NCI-H2107 treated with DMSO at 0.1 percent for 48 hours (cell line): ENCODE measurements at regions not wholly inside any gene's neighbourhood (a gene's known extent, or its start where the extent isn't known, plus 50 kb on each side); places are given as distances from the start of the nearest gene placed in this dataset.
"Not testable (repeated sequence)": the region's sequence is repeated elsewhere in the genome, so short reads cannot be mapped to it uniquely, and the experiment has no call there.

Experiments used
- DNase-seq: peaks from one replicate; lab custom pipeline; 2025; ENCODE audit not compliant: unreplicated experiment; lab: John Stamatoyannopoulos, UW

DNA sequence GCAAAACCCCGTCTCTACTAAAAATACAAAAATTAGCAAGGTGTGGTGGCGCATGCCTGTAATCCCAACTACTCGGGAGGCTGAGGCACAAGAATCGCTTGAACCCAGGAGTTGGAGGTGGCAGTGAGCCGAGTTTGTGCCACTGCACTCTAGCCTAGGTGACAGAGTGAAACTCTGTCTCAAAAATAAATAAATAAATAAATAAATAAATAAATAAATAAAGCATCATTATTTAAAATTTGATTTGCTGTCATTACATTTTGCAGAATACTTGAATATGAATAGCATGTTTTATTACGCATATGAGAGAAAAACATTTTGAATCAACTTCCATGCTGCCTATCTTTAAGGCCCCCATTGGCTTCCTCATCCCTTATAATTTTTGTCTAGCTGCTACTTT, 53.4 kb upstream of the MED14 start:
- not testable (repeated sequence) for DNase-seq

DNA sequence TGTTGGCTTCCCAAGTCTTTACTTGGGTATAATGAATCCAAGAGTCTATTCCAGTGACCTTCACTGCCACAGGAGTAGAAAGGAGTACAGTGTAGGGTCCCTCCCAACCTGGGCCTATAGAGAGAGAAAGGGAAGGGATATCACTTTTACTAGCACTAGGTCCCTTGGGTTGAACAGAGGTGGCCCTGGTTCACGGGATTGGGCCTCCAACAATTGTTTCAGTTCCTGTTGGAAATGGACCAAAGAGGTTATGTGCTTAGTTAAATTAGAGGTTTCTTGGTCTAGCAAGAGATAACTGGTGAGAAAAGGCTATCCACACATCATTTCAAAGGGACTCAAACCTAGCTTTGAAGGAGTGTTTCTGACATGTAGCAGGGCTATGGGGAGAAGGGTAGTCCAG, 57.1 kb upstream of the MED14 start:
- DNase-seq: no peak

DNA sequence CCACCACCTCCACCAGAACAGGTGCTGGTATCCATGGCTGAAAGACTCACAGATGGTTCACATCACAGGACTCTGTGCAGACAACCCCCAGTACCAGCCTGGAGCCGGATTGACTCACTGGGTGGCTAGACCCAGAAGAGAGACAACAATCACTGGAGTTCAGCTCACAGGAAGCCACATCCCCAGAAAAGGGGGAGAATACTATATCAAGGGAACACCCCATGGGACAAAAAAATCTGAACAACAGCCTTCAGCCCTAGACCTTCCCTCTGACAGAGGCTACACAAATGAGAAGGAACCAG, 59.4 kb upstream of the MED14 start:
- not testable (repeated sequence) for DNase-seq

DNA sequence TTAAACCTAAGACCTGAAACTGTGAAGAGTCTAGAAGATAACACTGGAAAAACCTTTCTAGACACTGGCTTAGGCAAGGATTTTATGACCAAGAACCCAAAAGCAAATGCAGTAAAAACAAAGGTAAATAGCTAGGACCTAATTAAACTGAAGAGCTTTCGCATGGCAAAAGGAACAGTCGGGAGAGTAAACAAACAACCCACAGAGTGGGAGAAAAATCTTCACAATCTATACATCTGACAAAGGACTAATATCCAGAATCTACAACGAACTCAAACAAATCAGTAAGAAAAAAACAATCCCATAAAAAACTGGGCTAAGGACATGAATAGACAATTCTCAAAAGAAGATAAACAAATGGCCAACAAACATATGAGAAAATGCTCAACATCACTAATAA, 64.4 kb upstream of the MED14 start:
- peak; percentile 15 for DNase-seq

DNA sequence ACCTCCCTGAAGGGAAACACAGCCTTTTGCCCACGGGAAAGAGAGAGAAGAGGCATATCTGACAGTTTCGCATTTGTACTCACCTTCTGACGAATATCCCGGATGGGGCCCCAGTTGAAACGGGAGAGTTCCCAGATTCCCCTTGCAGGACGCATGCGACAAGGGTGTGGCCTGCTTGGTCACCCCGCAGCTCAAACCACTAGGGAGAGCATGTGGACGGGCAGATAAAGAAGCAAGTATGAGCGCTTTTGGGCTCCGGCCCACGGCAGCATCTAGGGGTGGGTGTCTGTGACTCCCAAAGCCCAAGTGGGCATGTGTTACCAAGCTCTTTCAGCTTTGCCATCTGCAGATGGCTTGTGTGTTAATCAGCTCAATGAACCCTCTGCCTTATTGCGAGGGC, 70.1 kb upstream of the MED14 start:
- no peak for DNase-seq

DNA sequence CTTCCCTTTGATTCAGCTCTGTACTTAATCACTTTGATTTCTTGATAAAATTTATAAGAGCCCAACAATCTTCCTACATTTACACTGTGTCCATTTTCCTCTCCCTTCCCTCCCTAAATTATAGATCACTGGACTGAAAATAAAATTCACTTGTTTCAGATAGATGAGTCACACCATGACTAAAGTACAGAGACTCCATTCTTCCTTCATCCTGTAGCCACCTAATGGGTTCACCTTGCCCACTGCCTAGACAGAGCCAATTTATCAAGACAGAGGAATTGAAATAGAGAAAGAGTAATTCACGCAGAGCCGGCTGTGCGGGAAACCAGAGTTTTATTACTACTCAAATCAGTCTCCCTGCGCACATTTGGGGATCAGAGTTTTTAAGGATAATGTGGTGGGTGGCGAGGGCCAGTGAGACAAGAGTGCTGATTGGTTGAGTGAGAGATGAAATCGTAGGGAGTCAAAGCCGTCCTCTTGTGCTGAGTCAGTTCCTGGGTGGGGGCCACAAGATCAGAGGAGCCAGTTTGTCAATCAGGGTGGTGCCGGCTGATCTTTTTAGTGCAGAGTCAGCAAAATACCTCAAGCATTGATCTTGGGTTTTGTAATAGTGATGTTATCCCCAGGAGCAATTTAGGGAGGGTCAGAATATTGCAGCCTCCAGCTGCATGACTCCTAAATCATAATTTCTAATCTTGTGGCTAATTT, 71.3 kb upstream of the MED14 start:
- no peak for DNase-seq

DNA sequence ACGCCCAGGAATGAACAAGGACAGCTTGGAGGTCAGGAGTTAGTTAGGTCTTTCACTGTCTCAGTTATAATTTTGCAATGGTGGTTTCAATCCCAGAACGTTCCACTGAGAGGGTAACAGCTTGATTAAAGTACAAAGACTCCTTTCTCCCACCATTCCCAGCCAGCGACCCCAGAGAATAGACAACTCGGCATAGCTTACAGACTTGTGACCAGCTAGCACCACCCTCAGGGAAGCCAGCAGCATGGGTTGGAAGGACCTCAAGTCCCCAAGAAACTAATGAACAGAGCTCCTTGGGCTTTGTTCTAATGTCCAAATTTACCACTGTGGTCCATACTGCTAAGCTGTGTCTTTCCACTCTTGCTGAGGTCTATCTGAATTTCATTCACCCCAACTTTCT, 72.0 kb upstream of the MED14 start:
- no peak for DNase-seq

DNA sequence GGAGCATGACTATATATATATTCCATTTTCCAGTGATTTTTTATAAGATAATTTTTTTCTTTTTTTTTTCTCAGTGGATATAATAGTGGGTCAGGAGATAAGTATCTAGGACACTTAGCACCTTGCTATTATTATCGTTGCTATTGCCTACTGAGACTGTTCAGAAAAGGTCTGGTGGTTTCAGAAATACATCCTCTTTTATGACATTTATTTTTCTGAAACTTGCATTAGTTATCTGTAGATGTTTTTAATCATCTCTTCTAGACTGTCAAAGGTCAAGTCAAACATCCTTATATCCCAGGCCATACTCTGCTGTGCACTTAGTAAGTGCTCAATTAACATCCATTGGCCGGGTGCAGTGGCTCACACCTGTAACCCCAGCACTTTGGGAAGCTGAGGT, 72.9 kb upstream of the MED14 start:
- DNase-seq: no peak

DNA sequence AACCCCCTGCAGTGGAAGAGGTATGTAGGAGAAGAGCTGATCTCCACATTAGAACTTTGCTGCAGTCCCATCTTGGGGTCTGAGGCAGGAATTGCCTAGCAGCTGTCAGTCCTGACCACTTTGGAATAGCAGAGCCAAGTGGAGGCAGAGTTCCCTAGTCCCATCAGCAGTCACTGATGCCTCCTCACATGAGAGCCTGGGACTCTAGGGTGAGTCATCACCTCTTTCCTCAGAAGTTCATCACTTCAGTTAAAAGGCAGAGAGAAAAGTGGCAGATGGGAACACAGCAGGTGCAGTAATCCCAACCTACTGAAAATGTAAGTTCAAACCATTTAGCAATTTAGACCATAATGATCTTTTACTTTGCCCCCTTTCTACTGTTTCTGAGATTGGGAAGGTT, 73.9 kb upstream of the MED14 start:
- no peak for DNase-seq

DNA sequence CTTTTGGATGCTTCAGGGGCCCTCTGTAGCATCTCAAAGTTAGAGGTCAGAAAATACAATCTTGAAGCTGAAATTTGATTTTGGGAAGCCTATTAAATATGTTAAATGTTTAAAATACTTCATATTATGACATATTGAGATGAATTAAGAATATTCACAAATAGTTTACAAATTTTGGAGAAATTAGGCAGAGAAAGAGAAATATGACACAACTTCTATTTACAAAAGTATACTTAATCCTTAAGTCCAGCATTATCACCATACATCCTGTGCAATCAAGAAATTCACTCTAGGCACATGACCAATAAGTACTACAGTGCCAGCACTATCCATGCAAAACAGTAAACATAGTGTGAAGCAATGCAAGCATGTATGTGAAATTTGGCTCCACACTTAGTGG, 79.7 kb upstream of the MED14 start:
- DNase-seq: not testable (repeated sequence)

DNA sequence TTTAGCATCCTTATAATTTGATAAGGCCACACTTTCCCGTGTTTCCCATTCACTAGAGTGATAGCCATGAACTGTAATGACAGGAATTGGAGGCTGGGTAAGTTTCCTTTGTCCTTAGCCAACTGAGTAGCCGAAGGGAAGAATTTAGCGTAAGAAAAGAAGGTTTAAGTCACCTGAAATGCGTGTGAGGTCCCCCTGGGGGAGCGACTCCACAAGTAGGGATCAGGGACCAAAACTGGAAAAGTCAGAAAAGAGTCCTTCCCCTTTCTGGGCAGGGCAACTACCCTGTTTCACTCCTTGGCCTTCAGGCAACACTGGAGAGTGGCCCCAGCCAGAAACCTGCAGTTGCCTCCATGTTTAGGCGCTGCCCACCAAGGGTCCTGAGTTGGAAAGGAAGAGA, 81.6 kb upstream of the MED14 start:
- DNase-seq: no peak

DNA sequence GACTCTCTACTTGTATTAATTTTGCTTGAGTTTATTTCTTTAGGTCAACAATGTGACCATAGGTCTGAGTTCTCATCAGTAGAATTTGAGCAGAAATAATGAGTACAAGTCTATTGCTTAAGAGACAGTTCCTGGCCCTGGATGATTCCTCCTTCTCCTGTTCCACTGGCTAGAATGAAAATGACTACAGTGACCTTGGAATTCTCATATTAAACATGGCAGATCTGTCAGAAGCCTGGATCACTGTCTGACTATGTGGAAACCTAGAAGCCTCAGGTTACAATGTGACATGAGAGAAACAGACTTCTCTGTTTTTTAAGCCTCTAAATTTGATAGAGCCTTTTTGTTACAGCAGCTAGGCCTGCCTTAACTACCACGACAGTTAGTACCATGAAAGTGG, 82.9 kb upstream of the MED14 start:
- no peak for DNase-seq

DNA sequence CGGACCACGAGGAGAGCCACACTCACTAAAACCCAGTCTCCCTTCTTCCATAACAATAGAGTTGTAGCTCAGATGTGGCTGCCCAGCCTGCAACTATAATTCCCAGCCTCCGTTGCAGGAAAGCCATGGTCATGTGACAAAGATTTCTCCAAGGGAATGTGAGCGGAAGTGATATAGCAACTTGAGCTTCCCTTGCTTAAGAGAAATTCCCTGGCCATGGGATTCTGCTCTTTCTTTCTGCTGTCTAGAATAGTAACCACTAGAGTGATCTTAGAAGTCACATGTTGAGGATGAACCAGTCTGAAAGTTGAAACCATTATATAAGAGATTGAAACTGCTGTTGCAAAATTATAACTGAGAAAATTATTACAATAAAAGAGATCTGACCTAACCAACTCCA, 86.4 kb upstream of the MED14 start:
- no peak for DNase-seq

DNA sequence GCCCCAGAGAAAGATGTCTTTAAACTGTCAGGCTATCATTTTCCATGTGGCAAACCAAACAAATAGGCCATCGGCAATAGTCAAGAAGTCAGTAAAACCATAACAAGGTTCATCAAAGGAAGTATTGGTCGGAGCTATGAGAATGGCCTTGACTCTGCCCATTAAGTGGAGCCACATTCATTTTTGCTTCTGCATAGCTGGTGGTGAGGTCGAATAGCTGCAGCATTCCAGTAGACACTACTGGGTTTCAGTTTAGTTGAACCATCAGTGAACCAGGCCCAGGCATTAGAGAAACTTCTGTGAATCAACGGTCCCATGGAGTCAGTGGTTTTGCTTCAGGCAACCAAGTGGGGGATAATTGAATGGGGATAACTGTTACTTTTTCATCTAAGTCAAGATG, 92.0 kb upstream of the MED14 start:
- no peak for DNase-seq

DNA sequence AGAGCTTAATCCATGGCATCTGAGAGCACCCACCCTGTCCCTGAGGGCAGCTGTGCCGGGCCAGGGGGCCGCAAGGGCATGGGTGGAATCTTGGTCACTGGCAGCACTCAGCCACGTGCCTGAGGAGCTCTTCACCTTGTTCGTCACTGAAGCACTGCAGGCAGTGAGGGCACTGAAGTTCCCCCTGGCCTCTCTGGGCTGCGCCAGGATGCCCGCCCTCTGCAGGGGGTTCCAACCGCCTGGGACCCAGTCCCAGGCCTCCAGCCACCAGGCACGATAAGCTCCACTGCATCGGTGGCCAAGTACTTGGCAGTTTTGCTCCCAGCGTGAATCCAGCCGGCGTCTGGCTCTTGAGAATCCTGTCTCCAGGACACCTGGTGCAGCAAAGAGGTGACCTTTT, 96.4 kb upstream of the MED14 start:
- no peak for DNase-seq

DNA sequence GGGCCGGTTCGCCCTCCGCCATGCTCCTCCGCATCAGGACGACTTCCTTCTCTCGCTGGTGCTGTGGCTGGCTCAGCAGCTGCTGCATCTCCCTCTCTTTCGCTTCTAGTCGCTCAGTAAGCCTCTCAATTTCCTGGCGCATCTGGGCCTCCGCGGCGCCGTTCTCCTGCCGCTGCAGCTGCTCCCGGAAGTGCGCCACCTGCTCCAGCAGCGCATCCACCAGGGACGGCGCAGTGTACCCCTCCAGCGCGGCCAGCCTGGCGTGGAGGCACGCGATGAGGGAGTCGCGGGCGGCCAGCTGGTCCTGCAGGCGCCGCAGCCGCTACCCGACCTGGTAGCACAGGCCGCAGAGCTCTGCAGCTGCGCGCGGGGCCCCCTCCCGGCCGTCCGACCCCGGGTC, 97.4 kb upstream of the MED14 start:
- DNase-seq: no peak

DNA sequence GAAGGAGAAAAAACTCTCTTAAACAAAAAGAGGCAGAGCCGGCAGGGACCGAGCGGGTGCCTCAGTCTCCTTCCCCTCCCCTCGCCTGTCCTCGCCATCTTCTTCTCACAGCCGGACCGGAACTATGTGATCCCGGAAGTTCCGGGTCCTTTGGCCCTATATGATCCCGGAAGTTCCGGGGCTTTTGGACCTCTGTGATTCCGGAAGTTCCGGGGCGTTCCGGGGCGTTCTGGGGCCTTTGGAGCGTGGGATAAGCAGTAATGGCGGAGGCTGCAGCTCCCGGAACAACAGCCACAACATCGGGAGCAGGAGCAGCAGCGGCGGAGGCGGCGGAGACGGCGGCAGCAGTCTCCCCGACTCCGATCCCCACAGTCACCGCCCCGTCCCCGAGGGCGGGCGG, 98.9 kb upstream of the MED14 start:
- no peak for DNase-seq

DNA sequence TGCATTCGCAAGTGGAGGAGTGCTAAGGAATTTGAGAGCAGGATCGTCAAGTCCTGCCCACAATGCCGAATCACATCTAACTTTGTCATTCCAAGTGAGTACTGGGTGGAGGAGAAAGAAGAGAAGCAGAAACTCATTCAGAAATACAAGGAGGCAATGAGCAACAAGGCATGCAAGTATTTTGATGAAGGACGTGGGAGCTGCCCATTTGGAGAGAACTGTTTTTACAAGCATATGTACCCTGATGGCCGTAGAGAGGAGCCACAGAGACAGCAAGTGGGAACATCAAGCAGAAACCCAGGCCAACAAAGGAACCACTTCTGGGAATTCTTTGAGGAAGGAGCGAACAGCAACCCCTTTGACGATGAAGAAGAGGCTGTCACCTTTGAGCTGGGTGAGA, 100.2 kb upstream of the MED14 start:
- no peak for DNase-seq

DNA sequence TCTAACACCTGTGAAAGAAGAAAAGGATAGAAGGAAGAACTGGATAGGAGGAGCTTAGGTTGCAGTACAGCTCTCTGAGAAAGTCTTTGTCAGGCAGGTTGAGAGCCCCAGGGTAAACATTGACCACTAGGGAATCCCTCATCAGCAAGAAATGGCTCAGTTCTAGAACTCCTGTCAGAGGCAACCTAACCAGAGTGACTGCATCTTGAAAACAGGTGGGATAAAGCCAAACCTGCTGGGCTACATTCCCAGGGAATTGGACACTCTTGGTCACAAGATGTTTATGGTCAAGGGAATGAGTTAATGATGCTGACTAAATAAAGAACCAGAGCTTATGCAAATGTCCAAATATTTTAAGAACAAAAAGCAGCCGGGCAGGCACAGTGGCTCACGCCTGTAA, 108.3 kb upstream of the MED14 start:
- DNase-seq: no peak

DNA sequence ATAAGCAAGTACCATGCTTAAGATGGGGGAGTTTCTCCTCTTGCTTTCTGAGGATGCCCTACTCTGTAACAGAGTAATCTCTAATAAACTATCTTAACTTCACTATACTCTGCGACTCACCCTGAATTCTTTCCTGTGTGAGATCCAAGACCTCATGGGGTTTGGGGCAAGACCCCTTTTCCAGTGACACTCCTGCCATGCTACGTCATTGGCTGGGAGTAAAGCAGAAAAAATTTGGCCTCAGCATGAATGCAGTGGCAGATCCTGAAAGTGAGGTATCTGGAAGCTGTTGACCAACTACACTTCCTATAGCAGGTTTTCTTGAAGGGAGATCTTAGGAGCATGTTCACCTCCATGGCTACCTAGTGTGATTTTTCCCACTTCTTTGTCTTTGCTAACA, 109.1 kb upstream of the MED14 start:
- no peak for DNase-seq

DNA sequence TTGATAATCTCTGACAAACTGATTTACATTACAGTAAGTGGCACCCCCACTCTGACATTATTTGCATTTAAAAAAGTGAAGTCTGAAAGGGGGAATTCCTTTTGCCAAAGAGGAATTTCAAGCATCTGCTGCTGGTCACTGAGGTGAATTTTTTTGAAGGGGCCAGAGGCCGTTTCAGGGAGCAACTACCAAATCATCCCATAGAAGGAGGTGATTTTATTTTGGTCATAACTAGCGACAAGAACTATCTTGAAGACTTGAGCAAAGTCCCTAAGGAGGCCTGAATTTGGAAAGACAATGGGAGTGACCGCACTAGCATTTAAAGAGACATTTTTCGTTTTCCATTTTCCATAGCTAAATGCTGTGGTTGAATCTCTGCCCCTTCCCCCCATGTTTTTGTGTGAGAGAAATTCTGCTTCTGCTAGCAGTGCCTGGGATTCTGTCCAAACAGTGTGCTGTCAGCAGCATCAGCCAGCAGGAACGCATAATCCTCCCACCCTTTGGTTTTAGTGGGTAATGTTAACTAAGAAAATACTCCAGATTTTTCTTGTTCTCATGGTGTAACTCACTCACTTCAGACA, 110.1 kb upstream of the MED14 start:
- no peak for DNase-seq

DNA sequence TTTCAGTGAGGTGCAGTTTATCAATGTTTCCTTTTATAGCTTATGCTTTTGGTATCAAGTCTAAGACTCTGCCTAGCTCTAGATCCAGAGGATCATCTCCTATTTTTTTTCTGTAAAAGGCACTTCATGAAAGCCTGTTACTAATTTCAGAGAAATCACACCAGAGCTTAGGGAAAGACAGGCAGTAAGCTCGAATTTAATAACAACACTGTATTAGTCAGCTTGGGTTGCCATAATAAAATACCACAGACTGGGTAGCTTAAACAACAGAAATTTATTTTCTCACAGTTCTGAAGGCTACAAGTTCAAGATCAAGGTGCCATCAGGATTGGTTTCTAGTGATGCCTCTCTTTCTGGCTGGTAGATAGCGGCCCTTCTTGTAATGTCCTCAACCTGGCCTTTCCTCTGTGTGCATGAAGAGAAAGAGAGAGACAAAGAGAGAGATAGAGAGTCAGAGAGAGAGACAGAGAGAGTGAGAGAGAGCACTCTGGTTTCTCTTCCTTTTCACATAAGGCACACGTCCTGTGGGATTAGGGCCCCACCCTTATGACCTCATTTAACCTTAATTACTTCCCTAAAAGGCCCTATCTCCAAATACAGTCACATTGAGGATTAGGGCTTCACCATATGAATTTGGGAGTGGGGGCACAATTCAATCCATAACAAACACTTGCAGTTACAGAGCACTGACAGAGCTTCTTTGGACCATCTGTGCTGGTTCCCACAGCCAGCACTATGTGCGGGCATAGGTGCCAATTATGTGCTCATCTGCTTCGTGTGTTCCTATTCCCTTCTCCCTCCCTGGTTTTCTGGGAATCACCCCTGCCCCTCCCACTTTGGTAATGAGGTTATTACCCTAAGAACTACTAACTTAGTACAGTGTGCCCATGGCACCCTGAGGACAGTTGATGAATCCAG, 114.8 kb upstream of the MED14 start:
- DNase-seq: no peak
